ENCODE measurements at regions not wholly inside any gene's neighbourhood (a gene's known extent, or its start where the extent isn't known, plus 50 kb on each side); places are given as distances from the start of the nearest gene placed in this dataset.

DNA sequence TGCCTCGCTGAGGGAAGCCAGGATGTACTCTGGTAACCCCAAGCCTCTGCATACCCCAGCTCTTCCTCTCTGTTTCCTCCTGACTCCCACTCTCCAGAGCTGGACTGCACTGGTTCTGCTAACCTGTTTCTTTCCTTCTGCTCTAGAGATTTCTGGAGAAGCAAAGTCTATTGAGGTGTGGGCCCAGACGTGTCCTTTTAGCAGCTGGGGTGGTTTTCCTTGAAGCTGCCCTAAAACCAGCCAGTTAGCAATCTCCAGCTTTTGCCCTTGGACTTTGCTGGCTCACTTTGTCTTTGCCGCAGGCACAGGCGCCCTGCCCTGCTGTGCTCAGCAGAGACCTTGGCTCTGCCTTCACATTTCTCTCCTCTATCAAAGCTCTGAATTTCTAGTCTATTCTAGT, 171.8 kb upstream of the IVNS1ABP start:
- no peak overlapping the region for H2AFZ ChIP-seq (ENCODE audit: low read length)
- H3K4me2 ChIP-seq (ENCODE audit: low read length) = no peak overlapping the region
- H3F3A ChIP-seq (ENCODE audit: low read length, unreplicated experiment) = no peaks in the 10 kb centered on the region
- CTCF ChIA-PET = no interaction called here
- TF ChIP-seq, protein P1, sequence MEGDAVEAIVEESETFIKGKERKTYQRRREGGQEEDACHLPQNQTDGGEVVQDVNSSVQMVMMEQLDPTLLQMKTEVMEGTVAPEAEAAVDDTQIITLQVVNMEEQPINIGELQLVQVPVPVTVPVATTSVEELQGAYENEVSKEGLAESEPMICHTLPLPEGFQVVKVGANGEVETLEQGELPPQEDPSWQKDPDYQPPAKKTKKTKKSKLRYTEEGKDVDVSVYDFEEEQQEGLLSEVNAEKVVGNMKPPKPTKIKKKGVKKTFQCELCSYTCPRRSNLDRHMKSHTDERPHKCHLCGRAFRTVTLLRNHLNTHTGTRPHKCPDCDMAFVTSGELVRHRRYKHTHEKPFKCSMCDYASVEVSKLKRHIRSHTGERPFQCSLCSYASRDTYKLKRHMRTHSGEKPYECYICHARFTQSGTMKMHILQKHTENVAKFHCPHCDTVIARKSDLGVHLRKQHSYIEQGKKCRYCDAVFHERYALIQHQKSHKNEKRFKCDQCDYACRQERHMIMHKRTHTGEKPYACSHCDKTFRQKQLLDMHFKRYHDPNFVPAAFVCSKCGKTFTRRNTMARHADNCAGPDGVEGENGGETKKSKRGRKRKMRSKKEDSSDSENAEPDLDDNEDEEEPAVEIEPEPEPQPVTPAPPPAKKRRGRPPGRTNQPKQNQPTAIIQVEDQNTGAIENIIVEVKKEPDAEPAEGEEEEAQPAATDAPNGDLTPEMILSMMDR (conservative IDR thresholded peaks at IDR 0.05; ENCODE audit: low read depth, low read length) = no peak
- no peak for TF ChIP-seq EZH2phosphoT487 (IDR thresholded peaks at IDR 0.05; ENCODE audit: borderline replicate concordance, low read length)
- no peak for TF ChIP-seq EZH2 (IDR thresholded peaks at IDR 0.05; ENCODE audit: low read length, unreplicated experiment)
- H3K9me3 ChIP-seq (ENCODE audit: low read length) = no peaks in the 10 kb centered on the region
- no peaks in the 10 kb centered on the region for H3K79me2 ChIP-seq (ENCODE audit: low read length)
- ATAC-seq (no peak), DNase-seq (no peak)
- no peak overlapping the region for H3K4me3 ChIP-seq (ENCODE audit: low read length)
- H4K20me1 ChIP-seq (ENCODE audit: low read length) = no peaks in the 10 kb centered on the region
- no peaks in the 10 kb centered on the region for H3K9me2 ChIP-seq (replicated peaks; ENCODE audit: low read length)
- H3K27me3 ChIP-seq (ENCODE audit: low read length) = no peaks in the 10 kb centered on the region
- no peaks in the 10 kb centered on the region for H3K36me3 ChIP-seq (ENCODE audit: low read depth, low read length)
- H3K27ac ChIP-seq (ENCODE audit: low read length) = no peak overlapping the region
- peaks cover 9% of the 10 kb centered on the region for H3K4me1 ChIP-seq (ENCODE audit: insufficient read depth, low read length)
- POLR2A ChIA-PET (ENCODE audit: unreplicated experiment) = no interaction called here
- intact Hi-C loops (cut with micrococcal nuclease) = no loop called here
- H3K9ac ChIP-seq (ENCODE audit: low read length) = no peak overlapping the region
- BruUV-seq (replicated peaks) = no TSS peak

DNA sequence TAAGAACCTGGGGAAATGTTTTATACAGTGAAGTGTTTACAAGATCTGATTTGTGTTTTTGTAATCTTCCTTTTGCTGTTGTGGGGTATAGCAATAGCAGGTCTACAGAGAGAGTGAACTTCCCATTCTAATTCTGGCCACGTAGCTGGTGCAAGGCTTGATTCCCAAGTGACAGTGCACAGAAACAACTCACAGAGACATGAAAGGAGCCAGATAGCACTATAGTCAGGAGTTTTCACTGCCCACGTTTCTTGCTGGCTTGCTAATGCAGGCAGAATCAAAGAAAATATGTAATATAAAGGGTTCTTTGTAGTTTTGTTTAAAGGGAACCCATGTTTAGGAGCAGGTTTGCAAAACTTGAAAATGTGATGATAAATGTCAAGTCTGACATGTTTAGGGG, 170.9 kb upstream of the IVNS1ABP start:
- no peaks in the 10 kb centered on the region for H3K79me2 ChIP-seq (ENCODE audit: low read length)
- intact Hi-C loops (cut with micrococcal nuclease) = no loop called here

DNA sequence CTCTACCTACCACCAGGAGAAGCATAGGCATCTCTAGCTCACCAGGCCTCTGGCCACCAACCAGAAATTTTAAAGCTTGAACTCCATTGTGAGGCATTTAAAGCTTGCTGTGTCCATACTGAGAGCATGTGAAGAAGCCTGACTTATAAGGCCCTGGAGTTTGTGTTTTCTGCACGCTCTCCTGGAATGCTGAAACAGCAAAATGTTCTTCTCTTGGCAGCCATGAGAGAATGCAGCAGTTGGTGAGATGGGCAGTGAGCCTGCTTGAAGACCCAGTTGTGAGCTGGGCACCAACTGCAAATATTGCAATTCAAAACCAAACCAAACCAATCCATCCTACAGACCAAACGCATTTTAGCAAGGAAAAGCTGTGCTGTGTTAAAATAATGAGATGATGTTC, 170.0 kb upstream of the IVNS1ABP start:
- H3K4me3 ChIP-seq (ENCODE audit: low read length) = no peak overlapping the region
- H3F3A ChIP-seq (ENCODE audit: low read length, unreplicated experiment) = no peaks in the 10 kb centered on the region
- no peak for ATAC-seq
- no peak overlapping the region for H3K27ac ChIP-seq (ENCODE audit: low read length)
- no peak overlapping the region for H3K4me2 ChIP-seq (ENCODE audit: low read length)
- CTCF ChIA-PET = interaction anchor here (0.5 kb wide), 1 partner anchor 76 kb away, joined by 4 read pairs; no protein-coding TSS in a partner anchor
- peaks cover 12% of the 10 kb centered on the region for H3K4me1 ChIP-seq (ENCODE audit: insufficient read depth, low read length)
- no peaks in the 10 kb centered on the region for H3K9me2 ChIP-seq (replicated peaks; ENCODE audit: low read length)
- POLR2A ChIA-PET (ENCODE audit: unreplicated experiment) = no interaction called here
- no peaks in the 10 kb centered on the region for H3K36me3 ChIP-seq (ENCODE audit: low read depth, low read length)
- H4K20me1 ChIP-seq (ENCODE audit: low read length) = no peaks in the 10 kb centered on the region
- no peaks in the 10 kb centered on the region for H3K27me3 ChIP-seq (ENCODE audit: low read length)
- no peak for DNase-seq
- H2AFZ ChIP-seq (ENCODE audit: low read length) = no peak overlapping the region
- no TSS peak for BruUV-seq (replicated peaks)
- no peaks in the 10 kb centered on the region for H3K79me2 ChIP-seq (ENCODE audit: low read length)
- H3K9ac ChIP-seq (ENCODE audit: low read length) = no peak overlapping the region
- intact Hi-C loops (cut with micrococcal nuclease) = no loop called here
- H3K9me3 ChIP-seq (ENCODE audit: low read length) = no peaks in the 10 kb centered on the region
- TF ChIP-seq EZH2phosphoT487 (IDR thresholded peaks at IDR 0.05; ENCODE audit: borderline replicate concordance, low read length) = no peak
- no peak for TF ChIP-seq EZH2 (IDR thresholded peaks at IDR 0.05; ENCODE audit: low read length, unreplicated experiment)
- TF ChIP-seq, protein P1 (conservative IDR thresholded peaks at IDR 0.05; ENCODE audit: low read depth, low read length) = no peak

More for the DNA sequence above, 170.9 kb upstream of the IVNS1ABP start:
- H3K27me3 ChIP-seq (ENCODE audit: low read length) = no peaks in the 10 kb centered on the region
- TF ChIP-seq EZH2phosphoT487 (IDR thresholded peaks at IDR 0.05; ENCODE audit: borderline replicate concordance, low read length) (no peak), EZH2 (IDR thresholded peaks at IDR 0.05; ENCODE audit: low read length, unreplicated experiment) (no peak)
- TF ChIP-seq, protein P1 (conservative IDR thresholded peaks at IDR 0.05; ENCODE audit: low read depth, low read length) = no peak
- H2AFZ ChIP-seq (ENCODE audit: low read length) = no peak overlapping the region
- no peaks in the 10 kb centered on the region for H3K9me3 ChIP-seq (ENCODE audit: low read length)
- no peak overlapping the region for H3K4me3 ChIP-seq (ENCODE audit: low read length)
- H3K4me2 ChIP-seq (ENCODE audit: low read length) = no peak overlapping the region
- no peaks in the 10 kb centered on the region for H3F3A ChIP-seq (ENCODE audit: low read length, unreplicated experiment)
- H3K27ac ChIP-seq (ENCODE audit: low read length) = no peak overlapping the region
- no peaks in the 10 kb centered on the region for H3K9me2 ChIP-seq (replicated peaks; ENCODE audit: low read length)
- DNase-seq = no peak
- ChIA-PET CTCF (no interaction called here), POLR2A (ENCODE audit: unreplicated experiment) (no interaction called here)
- H4K20me1 ChIP-seq (ENCODE audit: low read length) = no peaks in the 10 kb centered on the region
- BruUV-seq (replicated peaks) = no TSS peak
- no peak for ATAC-seq
- peaks cover 12% of the 10 kb centered on the region for H3K4me1 ChIP-seq (ENCODE audit: insufficient read depth, low read length)
- H3K9ac ChIP-seq (ENCODE audit: low read length) = no peak overlapping the region
- no peaks in the 10 kb centered on the region for H3K36me3 ChIP-seq (ENCODE audit: low read depth, low read length)

Measured in PC-3 (cell line).